Glutamatergic neuron (in vitro differentiated cells): ENCODE measurements at regions not wholly inside any gene's neighbourhood (a gene's known extent, or its start where the extent isn't known, plus 50 kb on each side); places are given as distances from the start of the nearest gene placed in this dataset.

Experiments
- DNase-seq: peaks from one replicate; pipeline ENCODE4 v3.0.0; 2022
- H3K27ac Mint-ChIP-seq: one replicate; pipeline ENCODE4 v1.8.0; 2020; ENCODE audit warnings: mild to moderate bottlenecking, mixed read lengths, inconsistent platforms; ENCODE audit not compliant: unreplicated experiment
- H3K27me3 Mint-ChIP-seq: one replicate; pipeline ENCODE4 v1.8.0; 2020; ENCODE audit warnings: mild to moderate bottlenecking, moderate library complexity, mixed read lengths, inconsistent platforms; ENCODE audit not compliant: unreplicated experiment
- H3K36me3 Mint-ChIP-seq: one replicate; pipeline ENCODE4 v1.8.0; 2020; ENCODE audit warnings: mild to moderate bottlenecking, mixed read lengths, inconsistent platforms; ENCODE audit not compliant: unreplicated experiment
- H3K4me1 Mint-ChIP-seq: one replicate; pipeline ENCODE4 v1.8.0; 2020; ENCODE audit warnings: mild to moderate bottlenecking, low read depth, mixed read lengths, inconsistent platforms; ENCODE audit not compliant: unreplicated experiment
- H3K4me3 Mint-ChIP-seq: one replicate; pipeline ENCODE4 v1.8.0; 2020; ENCODE audit warnings: mild to moderate bottlenecking, mixed read lengths, inconsistent platforms; ENCODE audit not compliant: unreplicated experiment
- H3K9me3 Mint-ChIP-seq: one replicate; pipeline ENCODE4 v1.8.0; 2020; ENCODE audit warnings: mild to moderate bottlenecking, moderate library complexity, mixed read lengths, inconsistent platforms; ENCODE audit not compliant: unreplicated experiment
- CTCF ChIP-seq: fragments of 200-600 bp; sonication (generic); IDR thresholded peaks from one replicate; pipeline ENCODE4 v1.5.0; 2021; ENCODE audit not compliant: partially characterized antibody, unreplicated experiment

- Mint-ChIP-seq H3K4me3 (no peak overlapping the region), H3K27me3 (no peaks in the 10 kb centered on the region), H3K27ac (no peak overlapping the region), H3K4me1 (no peaks in the 10 kb centered on the region), H3K9me3 (peaks cover 3% of the 10 kb centered on the region), H3K36me3 (peaks cover 7% of the 10 kb centered on the region)
- no peak for DNase-seq
- TF ChIP-seq CTCF: no peak
These were observed 537.8 kb downstream of the SLITRK1 start for GRCh38 chr13:83344518-83344917.

- H3K4me3 Mint-ChIP-seq: no peak overlapping the region
- no peak overlapping the region for H3K27ac Mint-ChIP-seq
- H3K27me3 Mint-ChIP-seq: no peaks in the 10 kb centered on the region
- no peak for DNase-seq
- peaks cover 3% of the 10 kb centered on the region for H3K9me3 Mint-ChIP-seq
- peaks cover 7% of the 10 kb centered on the region for H3K36me3 Mint-ChIP-seq
- no peak for TF ChIP-seq CTCF
- no peaks in the 10 kb centered on the region for H3K4me1 Mint-ChIP-seq
These were observed 542.1 kb downstream of the SLITRK1 start for GRCh38 chr13:83340170-83340569.

- TF ChIP-seq CTCF: no peak
- Mint-ChIP-seq H3K9me3 (no peaks in the 10 kb centered on the region), H3K4me3 (no peak overlapping the region), H3K4me1 (no peaks in the 10 kb centered on the region), H3K36me3 (no peaks in the 10 kb centered on the region), H3K27me3 (no peaks in the 10 kb centered on the region), H3K27ac (no peak overlapping the region)
- no peak for DNase-seq
These were observed 548.5 kb downstream of the SLITRK1 start for GRCh38 chr13:83333614-83334388.

GRCh38 chr13:83332751-83333150, 549.5 kb downstream of the SLITRK1 start:
- no peak for TF ChIP-seq CTCF
- Mint-ChIP-seq H3K27me3 (no peaks in the 10 kb centered on the region), H3K9me3 (no peaks in the 10 kb centered on the region), H3K36me3 (no peaks in the 10 kb centered on the region), H3K4me1 (no peaks in the 10 kb centered on the region), H3K4me3 (no peak overlapping the region), H3K27ac (no peak overlapping the region)
- DNase-seq: no peak

- DNase-seq: no peak
- Mint-ChIP-seq H3K4me3 (no peak overlapping the region), H3K27ac (no peak overlapping the region), H3K9me3 (no peaks in the 10 kb centered on the region), H3K4me1 (no peaks in the 10 kb centered on the region), H3K27me3 (peaks cover 2% of the 10 kb centered on the region), H3K36me3 (no peaks in the 10 kb centered on the region)
- no peak for TF ChIP-seq CTCF
These were observed 555.2 kb downstream of the SLITRK1 start for GRCh38 chr13:83327091-83327490.
